ENCODE measurements at regions not wholly inside any gene's neighbourhood (a gene's known extent, or its start where the extent isn't known, plus 50 kb on each side); places are given as distances from the start of the nearest gene placed in this dataset.

DNA sequence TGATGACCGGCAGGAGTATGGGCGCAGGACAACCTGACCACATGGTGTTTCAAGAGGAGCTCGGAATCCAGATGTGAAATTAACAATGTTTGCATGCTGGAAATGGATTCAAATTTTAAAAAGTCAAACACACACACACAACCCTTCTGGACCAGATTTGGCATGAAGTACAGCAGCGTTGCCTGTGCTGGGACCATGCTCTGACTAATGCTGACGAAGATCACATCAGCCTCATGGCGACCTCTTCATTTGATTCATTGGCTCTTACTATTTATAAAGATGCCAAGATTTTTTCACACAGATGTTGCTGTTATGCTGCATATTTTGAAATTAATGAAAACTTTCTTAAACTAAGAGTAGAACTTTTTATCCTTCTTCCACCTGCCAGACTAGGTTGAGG, 926.6 kb upstream of the TMEM132C start:
- no peak for DNase-seq (ENCODE audit: extremely low spot score)
- H3K4me1 ChIP-seq, result peaks cover 0 to 27% (median 24%) of the 10 kb centered on the region in 4 donors
- H3K36me3 ChIP-seq, result no peaks in the 10 kb centered on the region
- no peak overlapping the region for H3K4me3 ChIP-seq
- no peaks in the 10 kb centered on the region for H3K9me3 ChIP-seq
- intact Hi-C loops (cut with DNase I), result no loop called here
- WGBS, result 81% methylated on average over 6 of the region's 6 CpGs
- H3K27me3 ChIP-seq, result no peaks in the 10 kb centered on the region
- TF ChIP-seq POLR2AphosphoS5 (IDR thresholded peaks at IDR 0.05) (no peak), EP300 (IDR thresholded peaks at IDR 0.05) (no peak), POLR2A (IDR thresholded peaks at IDR 0.05; ENCODE audit: low read depth) (no peak), CTCF (IDR thresholded peaks at IDR 0.05) (no peak)
- H3K27ac ChIP-seq (replicated peaks in 1 of 4), result no peak overlapping the region

DNA sequence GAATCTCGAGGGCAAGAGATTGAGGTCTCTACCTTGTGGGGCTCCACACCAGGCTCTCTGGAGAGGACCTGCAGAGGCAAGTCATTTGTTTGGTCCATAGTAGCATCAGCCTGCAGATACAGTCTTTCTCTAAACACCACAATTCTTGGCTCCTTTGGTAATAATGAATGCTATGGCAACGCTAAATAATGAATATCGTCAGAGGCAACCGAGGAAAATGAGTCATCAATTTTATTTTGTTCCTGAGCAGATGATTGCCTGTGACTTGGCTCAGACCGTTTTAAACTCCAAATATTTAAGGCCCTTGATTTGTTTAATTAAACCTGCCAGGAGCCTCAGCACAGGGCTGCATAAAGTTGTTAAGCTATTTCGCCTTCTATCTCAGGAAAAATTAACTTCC, 924.1 kb upstream of the TMEM132C start:
- H3K27ac ChIP-seq (replicated peaks in 1 of 4), result peak overlapping the region in 1 of 4 donors; percentile 33
- no peak for DNase-seq (ENCODE audit: extremely low spot score)
- WGBS, result 24% methylated on average over 6 of the region's 6 CpGs
- peaks cover 0 to 27% (median 24%) of the 10 kb centered on the region in 4 donors for H3K4me1 ChIP-seq
- TF ChIP-seq EP300 (IDR thresholded peaks at IDR 0.05) (no peak), POLR2AphosphoS5 (IDR thresholded peaks at IDR 0.05) (no peak), CTCF (IDR thresholded peaks at IDR 0.05) (no peak), POLR2A (IDR thresholded peaks at IDR 0.05; ENCODE audit: low read depth) (no peak)
- H3K9me3 ChIP-seq, result no peaks in the 10 kb centered on the region
- no peak overlapping the region for H3K4me3 ChIP-seq
- H3K36me3 ChIP-seq, result no peaks in the 10 kb centered on the region
- H3K27me3 ChIP-seq, result no peaks in the 10 kb centered on the region
- intact Hi-C loops (cut with DNase I), result no loop called here

DNA sequence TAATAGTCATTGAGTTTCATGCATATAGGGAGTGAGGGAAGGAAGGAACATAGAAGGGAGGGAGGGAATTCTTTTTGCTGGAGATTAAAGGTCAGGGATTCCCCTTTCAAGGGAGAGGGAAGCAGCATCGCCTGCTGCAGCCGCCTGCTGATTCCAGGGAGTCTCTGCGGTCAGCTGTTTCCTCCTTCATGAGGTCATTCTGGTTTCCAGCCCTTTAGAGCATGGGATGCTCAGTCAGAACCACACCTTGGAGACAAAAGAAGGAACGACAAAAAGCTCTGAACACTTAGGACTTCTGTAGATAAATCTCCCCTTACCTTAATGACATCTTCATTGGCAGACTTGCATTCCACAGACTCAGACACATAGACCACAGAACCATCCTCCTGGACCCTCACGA, 923.0 kb upstream of the TMEM132C start:
- WGBS, result 45% methylated on average over 5 of the region's 5 CpGs

GRCh38 chr12:127351481-127352010, 915.4 kb upstream of the TMEM132C start:
- no peaks in the 10 kb centered on the region for H3K27me3 ChIP-seq
- H3K27ac ChIP-seq (replicated peaks in 1 of 4), result no peak overlapping the region
- intact Hi-C loops (cut with DNase I), result no loop called here
- DNase-seq (ENCODE audit: extremely low spot score), result peak; percentile 90
- no peaks in the 10 kb centered on the region for H3K4me1 ChIP-seq
- 84% methylated on average over 8 of the region's 11 CpGs for WGBS
- no peaks in the 10 kb centered on the region for H3K36me3 ChIP-seq
- no peaks in the 10 kb centered on the region for H3K9me3 ChIP-seq
- H3K4me3 ChIP-seq, result no peak overlapping the region
- TF ChIP-seq POLR2A (IDR thresholded peaks at IDR 0.05; ENCODE audit: low read depth) (no peak), EP300 (IDR thresholded peaks at IDR 0.05) (no peak), POLR2AphosphoS5 (IDR thresholded peaks at IDR 0.05) (no peak), CTCF (IDR thresholded peaks at IDR 0.05) (no peak)

More for the DNA sequence above, 923.0 kb upstream of the TMEM132C start:
- H3K4me3 ChIP-seq, result no peak overlapping the region
- peak overlapping the region in 1 of 4 donors; percentile 40 for H3K27ac ChIP-seq (replicated peaks in 1 of 4)
- H3K36me3 ChIP-seq, result no peaks in the 10 kb centered on the region
- H3K4me1 ChIP-seq, result peaks cover 0 to 27% (median 24%) of the 10 kb centered on the region in 4 donors
- DNase-seq (ENCODE audit: extremely low spot score), result peak; percentile 62
- intact Hi-C loops (cut with DNase I), result no loop called here
- H3K27me3 ChIP-seq, result no peaks in the 10 kb centered on the region
- TF ChIP-seq POLR2A (IDR thresholded peaks at IDR 0.05; ENCODE audit: low read depth) (no peak), EP300 (IDR thresholded peaks at IDR 0.05) (no peak), CTCF (IDR thresholded peaks at IDR 0.05) (no peak), POLR2AphosphoS5 (IDR thresholded peaks at IDR 0.05) (no peak)
- no peaks in the 10 kb centered on the region for H3K9me3 ChIP-seq
